Urothelium cell line (cell line): ENCODE measurements at regions not wholly inside any gene's neighbourhood (a gene's known extent, or its start where the extent isn't known, plus 50 kb on each side); places are given as distances from the start of the nearest gene placed in this dataset.

Experiments used
- DNase-seq: peaks from one replicate; pipeline ENCODE4 v3.0.0; 2011; ENCODE audit warnings: low spot score, mixed read lengths
- FAIRE-seq: peaks from 2 replicates; lab custom pipeline; 2011; peaks lifted over from hg19 to GRCh38; lab: Jason Lieb, UNC

DNA sequence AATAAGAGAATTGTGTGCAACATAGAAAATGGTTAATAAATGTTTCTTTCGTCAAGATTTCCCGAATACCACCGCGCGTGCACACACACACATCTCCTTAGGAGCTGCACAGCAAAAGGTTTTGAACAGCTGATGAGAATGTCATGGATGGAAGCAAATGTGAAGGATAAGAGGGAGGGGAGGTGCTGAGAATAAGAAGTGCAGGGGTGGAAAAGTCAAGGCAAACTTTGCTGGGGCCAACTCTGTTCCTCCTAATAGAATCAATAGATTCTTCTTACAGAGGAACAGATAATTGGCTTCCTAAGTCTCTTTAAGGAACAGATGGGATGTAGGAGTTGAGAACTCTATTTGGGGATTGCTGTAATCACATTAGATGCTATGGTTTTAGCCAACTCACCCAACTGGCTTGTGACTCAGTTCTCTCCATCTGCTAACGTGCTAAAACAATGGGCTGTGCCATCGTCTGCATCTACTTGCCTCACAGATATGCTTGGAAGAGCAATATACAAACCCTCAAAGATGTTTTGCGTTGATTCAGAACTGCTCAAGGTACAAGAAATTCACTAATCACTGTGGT, 408.2 kb upstream of the CELF2 start:
- FAIRE-seq, result no peak

DNA sequence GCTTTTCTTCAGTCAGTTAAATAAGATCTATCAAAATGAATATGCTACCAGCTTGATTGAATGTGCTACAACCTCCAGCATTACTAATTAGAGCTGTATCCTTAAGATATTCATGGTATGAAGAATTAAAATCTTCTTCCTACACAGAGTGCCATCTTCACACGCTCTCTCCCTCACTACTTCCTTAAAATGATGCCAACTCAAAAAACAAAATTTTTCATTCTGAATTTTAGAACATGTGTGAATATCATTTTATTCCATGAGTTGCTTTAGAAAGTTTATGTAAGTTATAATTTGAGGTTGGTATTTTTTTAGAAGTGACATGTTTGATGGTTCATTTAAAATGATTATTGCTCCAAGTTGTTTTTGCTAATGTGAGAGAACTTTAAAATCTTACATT, 407.5 kb upstream of the CELF2 start:
- FAIRE-seq (no peak), DNase-seq (no peak)

More for the DNA sequence above, 408.2 kb upstream of the CELF2 start:
- no peak for DNase-seq

GRCh38 chr10:10612151-10612550, 405.5 kb upstream of the CELF2 start:
- no peak for FAIRE-seq
- DNase-seq, result no peak

DNA sequence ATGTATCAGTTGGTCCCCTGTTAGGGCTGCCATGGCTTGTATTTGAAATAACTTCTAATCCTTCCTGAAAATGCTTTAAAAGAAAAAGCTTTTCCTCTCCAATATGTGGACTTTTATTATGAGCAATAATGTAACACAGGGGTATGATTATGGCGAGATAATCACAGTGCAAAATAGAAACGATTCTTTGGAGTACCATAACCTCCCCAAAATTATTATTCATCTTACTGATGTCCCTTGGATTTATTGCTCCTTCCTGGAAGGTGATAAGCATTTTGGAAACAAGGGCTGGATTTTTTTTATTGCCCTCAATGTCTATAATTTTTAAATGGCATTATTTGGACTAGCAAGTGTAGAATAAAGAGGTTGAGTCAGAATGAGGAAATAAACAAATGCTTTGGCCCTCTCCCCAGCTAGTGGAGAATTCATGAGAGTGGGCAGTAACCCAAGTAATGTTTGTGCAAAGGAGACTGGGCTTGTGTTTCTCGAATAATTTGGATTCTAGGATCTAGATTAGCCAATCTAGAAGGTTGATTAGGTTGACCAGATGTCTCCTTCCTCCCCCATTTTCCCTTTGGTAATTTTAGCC, 403.9 kb upstream of the CELF2 start:
- DNase-seq (no peak), FAIRE-seq (no peak)

DNA sequence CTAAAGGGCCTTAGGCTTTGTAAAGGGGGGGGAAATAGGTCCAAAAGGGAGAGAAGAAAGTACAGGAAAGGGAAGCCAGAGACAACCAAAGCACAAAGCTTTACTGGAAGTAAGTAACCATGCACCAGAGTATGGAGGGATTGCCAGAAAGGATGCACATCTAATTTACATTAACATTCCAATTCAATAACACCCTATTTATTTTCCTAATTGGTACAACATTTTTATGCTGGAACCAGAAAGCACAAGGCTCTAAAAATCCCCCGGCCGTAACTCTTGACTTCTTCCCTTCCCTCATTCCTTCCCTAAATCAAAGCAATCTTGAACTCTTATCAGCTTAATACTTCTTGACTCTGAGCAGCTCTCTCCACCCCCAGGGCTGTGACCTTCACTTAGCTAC, 400.0 kb upstream of the CELF2 start:
- no peak for FAIRE-seq
- no peak for DNase-seq

DNA sequence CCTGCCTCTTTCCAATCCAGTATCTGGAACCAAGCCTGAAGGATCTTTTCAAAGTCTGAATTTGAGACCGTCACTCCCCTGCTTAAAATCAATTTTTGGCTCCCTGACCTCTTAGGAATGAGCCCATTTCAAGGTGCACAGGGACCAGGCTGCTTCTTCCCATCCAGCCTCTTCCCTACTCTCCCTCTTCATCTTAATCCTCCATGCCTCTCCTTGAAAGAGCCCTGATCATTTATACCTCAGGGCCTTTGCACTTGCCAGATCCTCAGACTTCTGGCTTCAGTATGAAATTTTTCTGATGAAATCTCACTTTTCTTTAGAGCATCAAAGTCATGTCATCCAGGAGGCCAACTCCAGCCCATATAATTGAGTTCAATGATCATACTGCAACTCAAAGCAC, 399.5 kb upstream of the CELF2 start:
- DNase-seq (no peak), FAIRE-seq (no peak)

- no peak for DNase-seq
- FAIRE-seq, result no peak
Observed at GRCh38 chr10:10623958-10624566, 393.6 kb upstream of the CELF2 start.

- DNase-seq (no peak), FAIRE-seq (no peak)
Observed at GRCh38 chr10:10624567-10624962, 393.1 kb upstream of the CELF2 start.

DNA sequence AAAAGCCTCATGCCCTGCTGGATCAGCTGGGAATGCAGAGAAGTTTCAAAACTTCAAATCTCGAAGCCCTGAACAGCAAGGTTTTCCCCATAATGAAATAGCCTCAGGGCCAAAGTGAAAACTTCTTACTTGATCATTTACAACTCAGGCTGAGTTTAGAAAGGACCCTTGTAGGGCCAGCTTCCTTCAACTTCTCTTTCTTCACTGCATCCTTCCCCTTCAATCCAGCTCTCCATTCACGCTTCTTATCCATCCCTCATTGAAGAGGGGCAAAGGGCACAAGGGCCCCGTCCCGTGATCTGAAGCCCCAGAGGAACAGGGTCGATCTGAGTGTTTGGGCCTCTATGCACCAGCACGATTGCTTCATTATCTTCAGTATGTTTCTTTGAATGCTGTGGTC, 392.2 kb upstream of the CELF2 start:
- no peak for DNase-seq
- FAIRE-seq, result no peak

DNA sequence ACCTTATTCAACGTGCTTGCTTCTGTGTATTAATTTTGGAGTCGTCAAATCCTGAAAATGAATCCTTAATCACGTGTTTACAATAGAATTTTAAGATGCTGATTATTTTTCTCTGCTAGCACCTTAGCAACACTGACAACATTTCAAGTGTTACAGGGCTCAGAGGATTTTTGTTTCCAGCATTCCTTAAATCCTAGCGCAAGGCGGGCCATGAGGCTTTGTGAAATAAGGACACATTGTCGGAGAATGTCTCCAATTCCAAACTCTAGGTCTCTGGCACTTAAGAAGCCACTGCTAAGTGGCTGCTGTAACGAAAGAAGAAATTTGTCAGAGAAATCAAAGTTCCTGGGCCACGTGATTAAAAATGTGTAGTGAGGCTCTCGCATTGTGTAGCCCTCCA, 390.9 kb upstream of the CELF2 start:
- DNase-seq (no peak), FAIRE-seq (no peak)

GRCh38 chr10:10627414-10627813, 390.3 kb upstream of the CELF2 start:
- FAIRE-seq, result no peak
- DNase-seq, result no peak

DNA sequence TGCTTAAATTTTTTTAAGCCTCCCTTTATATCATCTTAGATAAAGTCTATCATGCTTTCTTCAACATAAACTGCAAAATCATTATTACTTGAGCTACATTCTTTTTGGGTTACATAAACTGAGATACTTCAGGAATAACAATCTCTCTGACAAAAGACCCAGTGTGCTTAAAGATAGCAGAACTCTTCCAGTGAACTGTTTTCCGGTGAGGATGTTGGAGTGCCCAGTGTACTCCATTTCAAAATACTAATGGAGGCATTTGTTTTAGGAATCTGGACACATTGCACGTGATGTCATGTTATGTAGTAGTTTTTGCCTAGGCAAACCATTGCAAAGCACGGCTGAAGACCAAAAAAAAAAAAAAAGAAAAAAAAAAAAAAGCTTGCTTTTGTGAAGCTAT, 388.2 kb upstream of the CELF2 start:
- DNase-seq, result no peak
- no peak for FAIRE-seq

GRCh38 chr10:10630281-10630680, 387.4 kb upstream of the CELF2 start:
- FAIRE-seq (no peak), DNase-seq (no peak)

DNA sequence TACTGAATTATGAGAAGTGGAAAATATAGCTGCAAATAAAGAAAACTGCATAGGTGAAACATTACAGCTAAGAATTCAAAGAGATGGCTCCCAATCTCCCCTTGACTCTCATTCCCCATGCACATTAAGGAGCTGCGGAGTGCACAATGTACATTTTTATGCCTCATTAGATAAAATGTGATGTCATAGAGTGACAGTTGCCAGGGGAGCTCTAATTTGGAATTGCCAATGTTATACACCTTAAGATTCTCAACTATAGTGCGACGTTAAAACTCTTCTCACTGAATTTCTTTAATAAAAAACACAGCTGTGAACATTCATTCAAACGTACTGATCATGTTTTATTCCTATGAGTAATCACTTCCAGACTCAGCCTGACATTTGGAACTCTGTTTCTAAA, 386.9 kb upstream of the CELF2 start:
- DNase-seq, result no peak
- FAIRE-seq, result no peak

DNA sequence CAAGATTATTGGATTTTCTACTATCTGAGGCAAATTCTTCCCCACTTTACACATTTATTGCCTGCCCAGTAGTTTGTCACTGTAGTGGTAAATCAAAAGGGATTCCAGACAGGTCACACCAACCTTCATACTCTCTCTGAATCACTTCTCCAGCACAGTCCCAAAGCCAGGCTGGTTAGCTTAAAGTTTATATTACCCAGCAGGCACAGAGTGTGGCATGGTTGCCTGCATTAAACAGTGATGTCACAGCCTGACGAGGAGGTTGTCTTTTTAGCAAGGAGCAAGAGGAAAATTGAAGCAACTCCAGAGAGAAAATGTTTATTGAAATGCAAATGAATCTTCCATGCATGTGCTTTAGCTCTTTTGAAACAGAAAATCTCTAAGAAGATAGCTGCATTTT, 375.5 kb upstream of the CELF2 start:
- FAIRE-seq, result no peak
- DNase-seq, result no peak

DNA sequence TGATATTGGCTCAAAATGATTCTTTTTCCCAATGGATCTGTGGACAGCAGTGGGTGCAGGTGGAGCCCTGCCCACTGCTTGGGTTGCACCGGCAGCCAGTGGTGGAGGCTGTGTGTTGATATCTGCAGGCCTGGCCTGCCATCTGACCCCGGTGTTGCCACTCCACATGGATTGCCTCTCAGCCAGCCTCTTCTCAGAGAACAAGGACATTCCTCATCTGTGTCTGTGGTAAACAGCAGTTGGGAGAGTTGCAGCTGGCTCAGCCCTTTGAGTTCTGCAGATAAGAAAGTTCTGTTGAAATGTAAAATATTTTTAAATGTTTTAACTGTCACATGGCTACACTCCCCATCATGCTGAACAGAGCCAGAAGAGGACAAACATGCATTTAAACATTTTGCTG, 374.9 kb upstream of the CELF2 start:
- FAIRE-seq (no peak), DNase-seq (no peak)

- DNase-seq (no peak), FAIRE-seq (no peak)
Observed at GRCh38 chr10:10644008-10644646, 373.5 kb upstream of the CELF2 start.

GRCh38 chr10:10644676-10645385, 372.8 kb upstream of the CELF2 start:
- DNase-seq, result no peak
- FAIRE-seq, result no peak

GRCh38 chr10:10647331-10647730, 370.3 kb upstream of the CELF2 start:
- DNase-seq (no peak), FAIRE-seq (no peak)

DNA sequence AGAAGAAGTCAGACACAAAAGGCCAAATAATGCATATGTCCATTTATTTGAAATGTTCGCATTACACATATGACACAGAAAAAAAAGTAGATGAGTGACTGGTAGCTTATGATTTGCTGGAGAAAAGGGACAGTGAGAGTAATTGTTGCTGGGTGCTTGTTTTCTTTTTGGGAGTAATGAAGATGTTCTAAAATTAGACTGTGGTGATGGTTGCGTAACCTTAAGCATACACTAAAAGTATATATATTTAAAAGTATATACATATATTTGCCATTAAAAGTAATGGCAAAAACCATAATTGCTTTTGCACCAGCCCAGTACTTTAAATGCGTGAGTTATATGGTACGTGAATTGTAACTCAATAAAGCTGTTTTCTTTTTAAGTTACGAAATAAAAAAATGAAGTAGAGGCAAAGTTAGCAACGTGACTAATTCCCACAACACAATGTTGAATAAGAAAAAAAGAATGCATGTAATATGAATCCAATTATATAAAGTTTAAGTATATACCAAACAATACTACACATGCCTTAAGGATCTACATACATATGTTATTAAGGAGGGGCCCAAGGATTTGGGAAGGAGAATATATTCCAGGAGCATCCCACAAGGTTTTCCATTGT, 360.4 kb upstream of the CELF2 start:
- DNase-seq, result no peak
- no peak for FAIRE-seq

DNA sequence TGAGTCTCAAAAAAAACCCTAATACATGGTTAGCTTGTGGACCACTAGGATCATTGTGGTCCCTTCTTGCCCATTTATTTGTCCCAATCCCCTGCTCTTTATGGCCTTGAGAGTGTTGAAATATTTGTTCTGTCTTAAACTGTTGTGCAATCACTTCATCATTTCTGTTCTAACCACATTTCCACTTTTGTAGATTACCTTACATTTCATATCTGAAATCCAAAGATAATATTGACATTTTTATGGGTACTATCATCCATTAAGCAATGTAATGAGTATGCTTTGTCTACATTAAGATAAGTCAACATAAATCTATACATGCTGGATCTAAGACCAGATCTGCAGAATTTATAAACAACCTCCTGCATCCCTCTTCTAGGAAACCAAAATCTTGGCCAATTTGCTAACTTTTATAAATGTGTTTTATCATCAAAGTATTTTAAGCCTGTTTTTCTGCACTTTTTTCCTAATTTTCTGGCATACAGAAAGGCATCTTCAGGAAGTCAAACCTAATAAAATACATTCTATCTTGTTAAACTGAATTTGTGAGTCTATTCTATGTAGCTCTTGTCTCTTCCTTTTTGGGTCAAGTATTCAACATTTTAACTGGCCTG, 359.4 kb upstream of the CELF2 start:
- FAIRE-seq (no peak), DNase-seq (no peak)
